ENCODE measurements at regions not wholly inside any gene's neighbourhood (a gene's known extent, or its start where the extent isn't known, plus 50 kb on each side); places are given as distances from the start of the nearest gene placed in this dataset.

GRCh38 chr9:88680505-88681160, 145.7 kb downstream of the NXNL2 start:
- H3K4me3 ChIP-seq (replicated peaks in 1 of 2; ENCODE audit: low read depth in 2 of 2, low read length in 2 of 2): no peak overlapping the region
- no peak for TF ChIP-seq CTCF (IDR thresholded peaks at IDR 0.05; ENCODE audit: low read depth, low read length)
- DNase-seq (ENCODE audit: low read depth in 2 of 2): peak; percentile 48 to 65

- H3K4me3 ChIP-seq (replicated peaks in 1 of 2; ENCODE audit: low read depth in 2 of 2, low read length in 2 of 2): no peak overlapping the region
- no peak for TF ChIP-seq CTCF (IDR thresholded peaks at IDR 0.05; ENCODE audit: low read depth, low read length)
- DNase-seq (ENCODE audit: low read depth in 2 of 2): no peak
These were observed 146.5 kb downstream of the NXNL2 start for GRCh38 chr9:88681434-88681833.

GRCh38 chr9:88682431-88682831, 147.5 kb downstream of the NXNL2 start:
- H3K4me3 ChIP-seq (replicated peaks in 1 of 2; ENCODE audit: low read depth in 2 of 2, low read length in 2 of 2): no peak overlapping the region

DNA sequence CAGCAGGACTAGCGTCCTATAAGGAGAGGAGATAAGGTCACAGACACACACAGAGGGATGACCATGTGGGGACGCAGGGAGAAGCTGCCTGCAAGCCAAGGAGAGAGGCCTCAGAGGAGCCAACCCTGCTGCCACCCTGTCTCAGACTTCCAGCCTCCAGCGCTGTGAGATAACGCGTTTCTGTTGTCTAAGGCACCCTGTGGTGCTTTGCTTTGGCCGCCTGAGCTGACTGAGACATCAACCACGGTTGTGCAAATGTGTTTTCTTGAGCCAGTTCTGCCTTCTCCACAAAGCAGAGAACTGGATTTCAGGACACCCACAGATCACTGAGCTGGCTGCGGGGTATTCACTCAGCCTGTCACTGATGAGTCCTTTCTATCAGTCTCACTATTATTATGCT, 149.1 kb downstream of the NXNL2 start:
- TF ChIP-seq CTCF (IDR thresholded peaks at IDR 0.05; ENCODE audit: low read depth, low read length): no peak
- H3K4me3 ChIP-seq (replicated peaks in 1 of 2; ENCODE audit: low read depth in 2 of 2, low read length in 2 of 2): no peak overlapping the region
- no peak for DNase-seq (ENCODE audit: low read depth in 2 of 2)

More at GRCh38 chr9:88682431-88682831, 147.5 kb downstream of the NXNL2 start:
- DNase-seq (ENCODE audit: low read depth in 2 of 2): no peak
- no peak for TF ChIP-seq CTCF (IDR thresholded peaks at IDR 0.05; ENCODE audit: low read depth, low read length)

DNA sequence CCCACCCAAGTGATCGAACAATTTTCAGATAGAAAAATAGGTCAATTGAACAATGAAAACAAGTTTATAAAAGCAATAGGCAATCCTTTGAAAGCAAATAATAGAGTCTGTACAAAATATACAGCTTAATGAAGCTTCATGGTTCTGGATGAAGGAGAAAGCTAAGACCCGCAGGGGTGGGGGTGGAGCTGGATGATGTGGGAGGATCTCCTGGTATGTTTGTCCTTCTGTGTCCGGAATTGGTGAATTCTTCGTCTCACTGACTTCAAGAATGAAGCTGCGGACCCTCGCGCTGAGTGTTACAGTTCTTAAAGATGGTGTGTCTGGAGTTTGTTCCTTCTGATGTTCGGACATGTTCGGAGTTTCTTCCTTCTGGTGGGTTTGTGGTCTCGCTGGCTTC, 149.9 kb downstream of the NXNL2 start:
- no peak for TF ChIP-seq CTCF (IDR thresholded peaks at IDR 0.05; ENCODE audit: low read depth, low read length)
- no peak for DNase-seq (ENCODE audit: low read depth in 2 of 2)
- no peak overlapping the region for H3K4me3 ChIP-seq (replicated peaks in 1 of 2; ENCODE audit: low read depth in 2 of 2, low read length in 2 of 2)

DNA sequence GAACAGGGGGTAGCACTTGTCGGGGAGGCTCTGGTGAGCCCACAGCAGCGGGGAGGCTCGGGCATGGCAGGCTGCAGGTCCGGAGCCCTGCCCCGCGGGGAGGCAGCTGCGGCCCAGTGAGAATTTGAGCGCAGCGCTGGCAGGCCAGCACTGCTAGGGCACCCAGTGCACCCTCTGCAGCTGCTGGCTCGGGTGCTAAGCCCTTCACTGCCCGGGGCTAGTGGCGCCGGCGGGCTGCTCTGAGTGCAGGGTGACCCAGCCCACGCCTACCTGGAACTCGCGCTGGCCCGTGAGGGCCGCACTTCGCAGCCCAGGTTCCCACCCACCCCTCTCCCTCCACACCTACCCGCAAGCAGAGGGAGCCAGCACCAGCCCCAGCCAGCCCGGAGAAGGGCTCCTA, 151.0 kb downstream of the NXNL2 start:
- H3K4me3 ChIP-seq (replicated peaks in 1 of 2; ENCODE audit: low read depth in 2 of 2, low read length in 2 of 2): no peak overlapping the region
- no peak for DNase-seq (ENCODE audit: low read depth in 2 of 2)
- no peak for TF ChIP-seq CTCF (IDR thresholded peaks at IDR 0.05; ENCODE audit: low read depth, low read length)

All from cardiac fibroblast (primary cell).